Erythroblast (primary cell): ENCODE measurements at regions not wholly inside any gene's neighbourhood (a gene's known extent, or its start where the extent isn't known, plus 50 kb on each side); places are given as distances from the start of the nearest gene placed in this dataset.

ENCODE experiments used
- GATA1 ChIP-seq: IDR thresholded peaks from 2 replicates; pipeline ENCODE4 v1.6.1; 2011; ENCODE audit warnings: low read depth, mild to moderate bottlenecking, control low read depth, low read length, moderate library complexity
- POLR2A ChIP-seq: IDR thresholded peaks from 2 replicates; pipeline ENCODE4 v1.6.1; 2011; ENCODE audit warnings: mild to moderate bottlenecking, low read length

- no peak for TF ChIP-seq POLR2A
- TF ChIP-seq GATA1 = no peak
Observed at GRCh38 chr14:65287264-65288131, 125.0 kb upstream of the FUT8 start.
